Nephron (organoid): ENCODE measurements at regions not wholly inside any gene's neighbourhood (a gene's known extent, or its start where the extent isn't known, plus 50 kb on each side); places are given as distances from the start of the nearest gene placed in this dataset.
A peak's percentile ranks its signal among the peaks of the same experiment; 100 is the strongest.

ENCODE experiments used
- H3K27ac Mint-ChIP-seq, 3 experiments: 2 replicates each; pipeline ENCODE4 v1.8.0; 2020; ENCODE audit warnings: mixed read lengths in 3 of 3, mild to moderate bottlenecking in 2 of 3, moderate library complexity in 1 of 3
- H3K27me3 Mint-ChIP-seq: 2 replicates; pipeline ENCODE4 v1.8.0; 2021; ENCODE audit warnings: low read depth, mild to moderate bottlenecking, moderate library complexity, mixed read lengths
- H3K36me3 Mint-ChIP-seq: 2 replicates; pipeline ENCODE4 v1.8.0; 2020; ENCODE audit warnings: low read depth, mixed read lengths
- H3K4me1 Mint-ChIP-seq: 2 replicates; pipeline ENCODE4 v1.8.0; 2020; ENCODE audit warnings: mixed read lengths
- H3K4me3 Mint-ChIP-seq, 3 experiments: 2 replicates each; pipeline ENCODE4 v1.8.0; 2020; ENCODE audit warnings: mild to moderate bottlenecking in 3 of 3, mixed read lengths in 3 of 3, moderate library complexity in 2 of 3
- H3K9me3 Mint-ChIP-seq: 2 replicates; pipeline ENCODE4 v1.8.0; 2020; ENCODE audit warnings: mixed read lengths
- TF ChIP-seq, protein P1 (sequence below), 3 experiments: fragments of 200-600 bp; sonication (generic); IDR thresholded peaks; one replicate each; pipeline ENCODE4 v1.5.0; 2021; ENCODE audit warnings: antibody characterized with exemption in 3 of 3; ENCODE audit not compliant: unreplicated experiment in 3 of 3

DNA sequence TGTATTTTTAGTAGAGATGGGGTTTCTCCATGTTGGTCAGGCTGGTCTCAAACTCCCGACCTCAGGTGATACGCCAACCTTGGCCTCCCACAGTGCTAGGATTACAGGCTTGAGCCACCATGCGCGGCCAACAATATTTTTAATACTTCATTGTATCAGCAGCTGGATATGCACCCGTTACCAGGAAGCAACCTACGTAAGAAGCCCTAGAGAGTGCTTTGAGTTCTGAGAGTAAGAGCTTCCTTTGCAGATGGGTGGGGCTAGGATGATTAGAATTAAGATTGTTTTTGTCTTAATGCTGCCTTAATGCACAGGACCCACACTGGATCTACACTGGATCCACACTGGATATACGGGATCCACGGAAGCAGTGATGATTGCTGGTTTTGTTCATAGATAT, 123.9 kb upstream of the ABCA1 start:
- no peak overlapping the region for H3K4me3 Mint-ChIP-seq

DNA sequence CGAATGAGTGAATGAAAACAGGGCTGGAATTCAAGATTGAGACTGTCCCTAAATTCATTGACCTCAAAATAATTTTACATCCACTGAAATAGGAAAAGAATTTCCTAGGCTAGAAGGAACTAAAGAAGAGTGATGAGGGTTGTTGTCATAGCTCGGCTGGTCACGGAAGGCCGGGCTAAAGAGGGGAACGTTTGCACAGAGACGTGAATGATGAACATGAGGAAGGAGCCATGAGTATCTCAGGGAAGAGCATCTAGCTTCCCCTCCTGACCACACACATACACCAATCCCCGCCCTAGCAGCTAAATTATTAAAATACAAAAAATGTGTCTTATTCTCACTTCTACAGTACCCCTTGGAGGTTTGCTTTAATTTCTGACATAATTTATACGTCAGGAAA, 124.4 kb upstream of the ABCA1 start:
- Mint-ChIP-seq H3K9me3 (peaks cover 6% of the 10 kb centered on the region), H3K4me1 (peaks cover 12% of the 10 kb centered on the region), H3K4me3 (no peak overlapping the region), H3K27me3 (no peaks in the 10 kb centered on the region), H3K27ac (no peak overlapping the region), H3K36me3 (no peaks in the 10 kb centered on the region)
- TF ChIP-seq, protein P1, sequence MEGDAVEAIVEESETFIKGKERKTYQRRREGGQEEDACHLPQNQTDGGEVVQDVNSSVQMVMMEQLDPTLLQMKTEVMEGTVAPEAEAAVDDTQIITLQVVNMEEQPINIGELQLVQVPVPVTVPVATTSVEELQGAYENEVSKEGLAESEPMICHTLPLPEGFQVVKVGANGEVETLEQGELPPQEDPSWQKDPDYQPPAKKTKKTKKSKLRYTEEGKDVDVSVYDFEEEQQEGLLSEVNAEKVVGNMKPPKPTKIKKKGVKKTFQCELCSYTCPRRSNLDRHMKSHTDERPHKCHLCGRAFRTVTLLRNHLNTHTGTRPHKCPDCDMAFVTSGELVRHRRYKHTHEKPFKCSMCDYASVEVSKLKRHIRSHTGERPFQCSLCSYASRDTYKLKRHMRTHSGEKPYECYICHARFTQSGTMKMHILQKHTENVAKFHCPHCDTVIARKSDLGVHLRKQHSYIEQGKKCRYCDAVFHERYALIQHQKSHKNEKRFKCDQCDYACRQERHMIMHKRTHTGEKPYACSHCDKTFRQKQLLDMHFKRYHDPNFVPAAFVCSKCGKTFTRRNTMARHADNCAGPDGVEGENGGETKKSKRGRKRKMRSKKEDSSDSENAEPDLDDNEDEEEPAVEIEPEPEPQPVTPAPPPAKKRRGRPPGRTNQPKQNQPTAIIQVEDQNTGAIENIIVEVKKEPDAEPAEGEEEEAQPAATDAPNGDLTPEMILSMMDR (IDR thresholded peaks at IDR 0.05; ENCODE audit: unreplicated experiment in 3 of 3) = no peak

More for the DNA sequence above, 123.9 kb upstream of the ABCA1 start:
- H3K9me3 Mint-ChIP-seq = peaks cover 6% of the 10 kb centered on the region
- no peaks in the 10 kb centered on the region for H3K36me3 Mint-ChIP-seq
- no peaks in the 10 kb centered on the region for H3K27me3 Mint-ChIP-seq
- TF ChIP-seq, protein P1 (IDR thresholded peaks at IDR 0.05; ENCODE audit: unreplicated experiment in 3 of 3) = no peak
- peaks cover 12% of the 10 kb centered on the region for H3K4me1 Mint-ChIP-seq
- H3K27ac Mint-ChIP-seq = no peak overlapping the region

DNA sequence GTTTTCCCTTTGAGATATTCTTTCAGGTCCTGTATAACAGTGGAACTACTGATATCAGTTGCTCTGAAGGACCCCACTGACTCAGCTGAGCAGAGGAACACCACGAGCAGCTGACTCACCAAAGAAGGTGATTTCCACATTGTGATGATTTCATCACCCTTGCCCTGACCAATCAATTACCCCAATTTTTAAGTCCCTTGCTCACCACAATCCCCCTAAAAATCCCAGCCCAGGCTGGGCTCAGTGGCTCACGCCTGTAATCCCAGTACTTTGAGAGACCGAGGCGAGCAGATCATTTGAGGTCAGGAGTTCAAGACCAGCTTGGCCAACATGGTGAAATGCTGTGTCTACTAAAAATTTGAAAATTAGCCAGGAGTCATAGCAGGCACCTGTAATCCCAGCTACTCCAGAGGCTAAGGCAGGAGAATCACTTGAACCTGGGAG, 125.3 kb upstream of the ABCA1 start:
- TF ChIP-seq, protein P1 (IDR thresholded peaks at IDR 0.05; ENCODE audit: unreplicated experiment in 3 of 3) = no peak
- H3K9me3 Mint-ChIP-seq = peaks cover 6% of the 10 kb centered on the region

DNA sequence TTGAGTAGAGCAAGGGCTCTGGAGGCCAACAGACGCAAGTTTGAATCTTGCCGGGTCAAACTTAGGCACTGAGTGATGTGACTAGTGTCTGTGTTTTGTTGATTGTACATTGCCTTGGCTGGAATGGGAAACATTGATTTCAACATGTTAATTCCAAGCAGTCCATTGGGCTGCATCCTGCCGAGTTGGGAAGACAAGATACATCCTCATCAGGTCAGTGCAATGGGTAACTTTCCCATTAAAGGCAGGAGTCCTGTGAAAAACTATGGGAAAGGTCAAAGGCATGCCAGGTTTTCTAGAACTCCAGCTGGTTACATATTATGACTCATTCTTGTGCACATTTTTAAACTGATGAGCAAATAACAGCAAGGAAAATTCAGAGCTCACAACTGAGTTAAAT, 126.5 kb upstream of the ABCA1 start:
- TF ChIP-seq, protein P1 (IDR thresholded peaks at IDR 0.05; ENCODE audit: unreplicated experiment in 3 of 3) = no peak
- Mint-ChIP-seq H3K27me3 (peaks cover 5% of the 10 kb centered on the region), H3K9me3 (peaks cover 6% of the 10 kb centered on the region), H3K4me3 (no peak overlapping the region), H3K27ac (peak overlapping the region in 1 of 3 experiments; percentile 11), H3K4me1 (peaks cover 12% of the 10 kb centered on the region), H3K36me3 (no peaks in the 10 kb centered on the region)

More for the DNA sequence above, 125.3 kb upstream of the ABCA1 start:
- H3K36me3 Mint-ChIP-seq = no peaks in the 10 kb centered on the region
- no peak overlapping the region for H3K27ac Mint-ChIP-seq
- H3K4me3 Mint-ChIP-seq = no peak overlapping the region
- peaks cover 2% of the 10 kb centered on the region for H3K27me3 Mint-ChIP-seq
- peaks cover 12% of the 10 kb centered on the region for H3K4me1 Mint-ChIP-seq

DNA sequence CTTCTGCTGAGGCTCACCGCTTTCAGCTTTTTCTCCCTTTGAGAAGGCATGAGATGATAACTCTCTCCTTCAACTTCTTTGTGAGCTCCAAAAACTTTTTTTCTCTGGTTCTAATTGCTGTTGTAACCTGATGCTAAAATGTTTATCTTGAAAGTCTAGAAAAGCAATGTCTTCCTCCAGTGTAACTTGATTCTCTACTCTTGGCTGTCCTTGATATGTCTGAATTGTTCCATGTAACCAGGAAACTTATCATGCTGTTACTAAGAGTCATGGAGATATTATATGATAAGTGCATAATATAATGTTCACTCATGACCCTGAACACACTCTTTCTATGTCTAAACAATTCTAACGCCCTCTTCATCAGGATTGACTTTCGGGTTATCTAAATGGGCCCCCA, 128.0 kb upstream of the ABCA1 start:
- Mint-ChIP-seq H3K4me1 (peaks cover 16% of the 10 kb centered on the region), H3K27ac (peak overlapping the region; percentile 21 to 80 (median 70))

DNA sequence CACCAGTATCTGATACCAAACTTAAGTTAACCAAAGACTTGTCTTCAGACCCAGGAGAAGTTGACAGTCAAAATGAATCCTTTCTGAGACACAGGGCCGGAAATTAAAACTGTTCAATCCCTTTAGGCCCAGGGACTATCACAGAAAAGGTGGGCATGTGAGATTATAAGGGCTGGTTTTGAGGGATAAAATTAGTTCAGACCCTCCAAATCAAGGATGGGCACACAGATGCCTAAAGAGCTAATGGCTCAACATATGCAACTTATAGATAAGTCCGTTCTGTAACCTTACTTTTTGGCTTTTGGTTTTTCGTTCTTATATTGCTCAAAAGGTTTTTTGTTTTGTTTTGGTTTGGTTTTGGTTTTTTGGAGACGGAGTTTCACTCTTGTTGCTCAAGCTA, 129.6 kb upstream of the ABCA1 start:
- Mint-ChIP-seq H3K27ac (no peak overlapping the region), H3K4me3 (no peak overlapping the region), H3K4me1 (peaks cover 26% of the 10 kb centered on the region), H3K27me3 (peaks cover 12% of the 10 kb centered on the region), H3K36me3 (no peaks in the 10 kb centered on the region), H3K9me3 (peaks cover 6% of the 10 kb centered on the region)
- TF ChIP-seq, protein P1 (IDR thresholded peaks at IDR 0.05; ENCODE audit: unreplicated experiment in 3 of 3) = no peak

More for the DNA sequence above, 128.0 kb upstream of the ABCA1 start:
- Mint-ChIP-seq H3K4me3 (no peak overlapping the region), H3K9me3 (peaks cover 6% of the 10 kb centered on the region), H3K27me3 (peaks cover 8% of the 10 kb centered on the region), H3K36me3 (no peaks in the 10 kb centered on the region)
- TF ChIP-seq, protein P1 (IDR thresholded peaks at IDR 0.05; ENCODE audit: unreplicated experiment in 3 of 3) = no peak
